ENCODE measurements at regions not wholly inside any gene's neighbourhood (a gene's known extent, or its start where the extent isn't known, plus 50 kb on each side); places are given as distances from the start of the nearest gene placed in this dataset.
"Not testable (repeated sequence)": the region's sequence is repeated elsewhere in the genome, so short reads cannot be mapped to it uniquely, and the experiment has no call there.

DNA sequence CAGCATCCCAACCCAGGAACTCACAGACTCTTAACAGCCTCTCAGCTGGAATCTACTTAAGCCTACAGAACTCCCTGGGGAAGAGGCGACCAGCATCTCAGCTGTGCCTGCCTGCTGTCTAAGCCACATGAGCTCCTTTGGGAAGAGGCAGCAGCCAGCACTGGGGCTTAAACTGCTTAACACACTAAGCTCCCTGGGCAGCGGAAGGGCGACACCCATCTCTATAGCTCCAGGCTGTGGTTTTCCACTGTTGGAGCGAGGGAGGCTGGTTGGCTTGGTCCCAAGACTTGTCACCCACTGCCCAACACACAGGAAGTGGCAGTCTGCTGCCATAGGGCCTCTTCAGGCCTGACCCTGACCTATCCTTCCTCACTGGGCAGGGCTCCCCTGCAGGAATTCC is 1544.1 kb upstream of the ADGRL3 start:
- DNase-seq, result no peak
- 85% methylated on average over 4 of the region's 4 CpGs; no CpG with 5 or more reads in 1 of the 2 donors for WGBS, 2 donors

DNA sequence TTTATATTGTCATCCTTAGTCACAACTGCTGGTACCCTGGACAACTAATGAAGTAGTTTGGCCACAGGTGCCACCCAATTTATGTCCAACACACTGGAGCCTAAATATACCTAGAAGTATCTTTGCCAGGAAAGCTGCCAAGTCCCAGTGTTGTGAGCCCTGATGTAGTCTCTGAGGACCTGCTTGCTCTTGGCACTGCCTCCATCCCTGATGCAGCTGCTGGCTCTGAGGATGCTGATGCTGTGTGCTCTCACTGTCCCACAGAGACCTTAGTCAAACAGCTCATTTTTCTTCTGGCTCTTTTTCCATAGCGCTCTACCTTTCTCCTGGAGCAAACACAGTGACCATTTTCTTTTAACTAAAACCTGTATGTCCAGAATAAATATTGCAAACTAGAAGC is 1535.4 kb upstream of the ADGRL3 start:
- Histone ChIP-seq H3K9me3 (peaks cover 0 to 7% (median 0%) of the 10 kb centered on the region in 3 donors), H3K4me1 (no peaks in the 10 kb centered on the region), H3K36me3 (no peaks in the 10 kb centered on the region), H3K27ac (no peak overlapping the region), H3K27me3 (no peaks in the 10 kb centered on the region), H3K4me3 (no peak overlapping the region)
- TF ChIP-seq, protein P1, sequence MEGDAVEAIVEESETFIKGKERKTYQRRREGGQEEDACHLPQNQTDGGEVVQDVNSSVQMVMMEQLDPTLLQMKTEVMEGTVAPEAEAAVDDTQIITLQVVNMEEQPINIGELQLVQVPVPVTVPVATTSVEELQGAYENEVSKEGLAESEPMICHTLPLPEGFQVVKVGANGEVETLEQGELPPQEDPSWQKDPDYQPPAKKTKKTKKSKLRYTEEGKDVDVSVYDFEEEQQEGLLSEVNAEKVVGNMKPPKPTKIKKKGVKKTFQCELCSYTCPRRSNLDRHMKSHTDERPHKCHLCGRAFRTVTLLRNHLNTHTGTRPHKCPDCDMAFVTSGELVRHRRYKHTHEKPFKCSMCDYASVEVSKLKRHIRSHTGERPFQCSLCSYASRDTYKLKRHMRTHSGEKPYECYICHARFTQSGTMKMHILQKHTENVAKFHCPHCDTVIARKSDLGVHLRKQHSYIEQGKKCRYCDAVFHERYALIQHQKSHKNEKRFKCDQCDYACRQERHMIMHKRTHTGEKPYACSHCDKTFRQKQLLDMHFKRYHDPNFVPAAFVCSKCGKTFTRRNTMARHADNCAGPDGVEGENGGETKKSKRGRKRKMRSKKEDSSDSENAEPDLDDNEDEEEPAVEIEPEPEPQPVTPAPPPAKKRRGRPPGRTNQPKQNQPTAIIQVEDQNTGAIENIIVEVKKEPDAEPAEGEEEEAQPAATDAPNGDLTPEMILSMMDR (IDR thresholded peaks at IDR 0.05), result no peak
- no peak for TF ChIP-seq POLR2A (IDR thresholded peaks at IDR 0.05)
- 92 to 100% methylated on average over 1 of the region's 1 CpG for WGBS, 2 donors
- intact Hi-C loops (cut with DNase I), result no loop called here
- no peak for DNase-seq

More for the DNA sequence above, 1544.1 kb upstream of the ADGRL3 start:
- TF ChIP-seq, protein P1 (IDR thresholded peaks at IDR 0.05), result no peak
- no peak for TF ChIP-seq POLR2A (IDR thresholded peaks at IDR 0.05)
- H3K27me3 ChIP-seq, result no peaks in the 10 kb centered on the region
- H3K4me3 ChIP-seq, result no peak overlapping the region
- H3K36me3 ChIP-seq, result no peaks in the 10 kb centered on the region
- H3K27ac ChIP-seq, result no peak overlapping the region
- intact Hi-C loops (cut with DNase I), result no loop called here
- peaks cover 0 to 16% (median 0%) of the 10 kb centered on the region in 3 donors for H3K9me3 ChIP-seq
- no peaks in the 10 kb centered on the region for H3K4me1 ChIP-seq

DNA sequence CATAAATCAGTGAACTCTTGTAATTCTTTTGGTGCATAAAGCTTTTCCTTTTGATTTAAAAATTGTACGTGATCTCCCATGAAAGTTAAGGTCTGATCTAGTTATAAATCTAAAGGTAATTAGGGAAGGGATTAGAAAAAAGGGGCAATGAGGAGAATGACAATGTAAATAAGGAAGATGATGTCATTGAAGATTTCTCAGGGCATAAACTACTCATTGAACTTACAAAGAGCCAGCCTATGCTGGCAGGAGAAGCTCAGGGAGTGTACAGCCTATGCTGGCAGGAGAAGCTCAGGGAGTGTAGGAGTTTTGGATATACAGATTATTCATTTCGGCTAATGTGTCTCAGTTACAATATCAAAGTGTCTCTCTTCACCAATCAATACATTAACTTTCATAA is 1533.5 kb upstream of the ADGRL3 start:
- Histone ChIP-seq H3K27ac (no peak overlapping the region), H3K27me3 (no peaks in the 10 kb centered on the region), H3K9me3 (peaks cover 0 to 3% (median 0%) of the 10 kb centered on the region in 3 donors), H3K36me3 (no peaks in the 10 kb centered on the region), H3K4me3 (no peak overlapping the region), H3K4me1 (no peaks in the 10 kb centered on the region)
- TF ChIP-seq POLR2A (IDR thresholded peaks at IDR 0.05), result no peak
- TF ChIP-seq, protein P1 (IDR thresholded peaks at IDR 0.05), result no peak
- DNase-seq, result no peak
- intact Hi-C loops (cut with DNase I), result no loop called here
- WGBS, 2 donors, result 56 to 61% methylated on average over 2 of the region's 2 CpGs

DNA sequence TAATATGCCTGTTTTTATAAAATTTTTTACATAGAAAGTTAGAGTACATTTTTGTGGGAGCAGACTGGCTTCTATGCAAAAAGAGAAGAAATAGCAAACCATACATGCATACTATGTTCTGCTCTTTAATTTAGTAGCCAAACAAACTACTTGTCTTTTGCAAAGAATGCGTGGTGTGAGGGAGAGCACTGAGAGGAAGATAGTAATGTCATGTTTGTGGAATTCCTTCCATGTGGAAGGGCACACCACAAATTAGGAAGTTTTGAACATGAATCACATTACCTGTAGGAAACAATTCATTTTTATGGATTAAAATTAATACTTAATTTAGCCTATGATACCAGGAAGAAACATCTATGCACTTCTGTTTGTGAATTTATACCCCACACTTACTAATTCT is 1529.1 kb upstream of the ADGRL3 start:
- H3K4me1 ChIP-seq, result no peaks in the 10 kb centered on the region
- 67 to 82% methylated on average over 1 of the region's 1 CpG for WGBS, 2 donors
- intact Hi-C loops (cut with DNase I), result no loop called here
- H3K9me3 ChIP-seq, result no peaks in the 10 kb centered on the region
- H3K36me3 ChIP-seq, result no peaks in the 10 kb centered on the region
- H3K27me3 ChIP-seq, result no peaks in the 10 kb centered on the region
- no peak overlapping the region for H3K4me3 ChIP-seq
- no peak overlapping the region for H3K27ac ChIP-seq
- TF ChIP-seq, protein P1 (IDR thresholded peaks at IDR 0.05), result no peak
- no peak for TF ChIP-seq POLR2A (IDR thresholded peaks at IDR 0.05)
- no peak for DNase-seq

DNA sequence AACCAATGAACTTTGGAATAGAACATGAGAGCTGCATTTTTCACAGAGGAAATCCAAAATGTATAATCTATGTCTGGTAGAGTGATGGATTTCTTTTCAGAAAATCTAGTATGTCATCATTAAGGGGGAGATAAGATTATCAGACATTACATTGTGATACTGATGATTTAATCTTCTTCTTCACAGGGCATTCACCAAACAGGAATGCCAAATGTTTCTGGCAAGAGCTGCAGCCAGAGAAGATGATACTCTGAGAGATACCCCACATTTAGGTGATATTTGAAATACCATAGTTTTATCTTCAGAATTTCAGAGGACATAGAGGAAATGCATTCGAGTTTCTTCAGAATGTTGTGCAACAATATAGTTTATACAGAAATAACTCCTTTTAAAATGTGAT is 1523.7 kb upstream of the ADGRL3 start:
- no peak for DNase-seq
- no peaks in the 10 kb centered on the region for H3K36me3 ChIP-seq
- intact Hi-C loops (cut with DNase I), result no loop called here
- no peak overlapping the region for H3K27ac ChIP-seq
- TF ChIP-seq, protein P1 (IDR thresholded peaks at IDR 0.05), result no peak
- TF ChIP-seq POLR2A (IDR thresholded peaks at IDR 0.05), result no peak
- WGBS, 2 donors, result 29 to 40% methylated on average over 1 of the region's 1 CpG
- no peaks in the 10 kb centered on the region for H3K4me1 ChIP-seq
- H3K4me3 ChIP-seq, result no peak overlapping the region
- no peaks in the 10 kb centered on the region for H3K27me3 ChIP-seq
- H3K9me3 ChIP-seq, result no peaks in the 10 kb centered on the region

DNA sequence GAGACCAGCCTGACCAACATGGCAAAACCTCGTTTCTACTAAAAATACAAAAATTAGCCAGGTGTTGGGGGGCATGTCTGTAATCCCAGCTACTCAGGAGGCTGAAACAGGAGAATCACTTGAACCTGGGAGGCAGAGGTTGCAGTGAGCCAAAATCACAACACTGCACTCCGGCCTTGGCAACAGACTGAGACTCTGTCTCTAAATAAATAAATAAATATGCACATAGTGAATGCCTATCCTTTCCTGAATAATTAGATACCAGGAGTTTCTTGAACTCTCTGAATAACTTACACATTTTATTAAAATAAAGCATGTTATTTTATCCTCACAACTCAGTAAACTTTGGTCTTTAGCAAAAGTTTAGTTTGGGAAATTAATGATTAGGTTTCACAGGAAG is 1523.1 kb upstream of the ADGRL3 start:
- H3K27ac ChIP-seq; H3K27me3 ChIP-seq; H3K9me3 ChIP-seq; H3K4me3 ChIP-seq; H3K4me1 ChIP-seq; DNase-seq; intact Hi-C loops (cut with DNase I); H3K36me3 ChIP-seq: not testable (repeated sequence)
- 63 to 74% methylated on average over 2 of the region's 2 CpGs for WGBS, 2 donors
